Stimulated activated CD8-positive, alpha-beta memory T cell treated with anti-CD3 and anti-CD28 coated beads, Interleukin-2, amount 100 ng/mL, for 1 hour (primary cell): ENCODE measurements at regions not wholly inside any gene's neighbourhood (a gene's known extent, or its start where the extent isn't known, plus 50 kb on each side); places are given as distances from the start of the nearest gene placed in this dataset.

Experiments used
- DNase-seq, 2 donors: peaks; one replicate each; pipeline ENCODE4 v3.0.0-alpha.2; 2020; ENCODE audit warnings: low read depth in 2 of 2

DNA sequence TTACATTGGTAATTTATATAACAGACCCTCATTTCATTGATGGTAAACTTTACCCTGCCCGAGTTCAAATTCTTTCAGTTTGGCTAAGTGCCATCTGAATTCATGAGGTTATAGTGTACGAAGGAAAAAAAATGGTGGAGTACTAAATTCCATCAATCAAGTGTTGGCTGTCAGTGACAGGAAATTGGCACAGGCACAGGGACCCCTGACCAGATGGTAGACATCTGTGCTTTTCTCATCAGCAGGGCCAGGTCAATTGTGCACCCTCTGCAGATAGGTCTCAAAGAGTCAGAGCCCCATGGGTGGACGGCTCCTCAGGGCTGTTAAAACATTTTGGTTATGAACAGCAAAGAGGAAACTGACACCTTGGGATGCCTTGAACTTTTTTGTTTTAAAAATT, 439.2 kb downstream of the SETBP1 start:
- no peak for DNase-seq

GRCh38 chr18:45121146-45121545, 440.5 kb downstream of the SETBP1 start:
- DNase-seq: no peak

GRCh38 chr18:45122506-45122905, 441.8 kb downstream of the SETBP1 start:
- DNase-seq: no peak

DNA sequence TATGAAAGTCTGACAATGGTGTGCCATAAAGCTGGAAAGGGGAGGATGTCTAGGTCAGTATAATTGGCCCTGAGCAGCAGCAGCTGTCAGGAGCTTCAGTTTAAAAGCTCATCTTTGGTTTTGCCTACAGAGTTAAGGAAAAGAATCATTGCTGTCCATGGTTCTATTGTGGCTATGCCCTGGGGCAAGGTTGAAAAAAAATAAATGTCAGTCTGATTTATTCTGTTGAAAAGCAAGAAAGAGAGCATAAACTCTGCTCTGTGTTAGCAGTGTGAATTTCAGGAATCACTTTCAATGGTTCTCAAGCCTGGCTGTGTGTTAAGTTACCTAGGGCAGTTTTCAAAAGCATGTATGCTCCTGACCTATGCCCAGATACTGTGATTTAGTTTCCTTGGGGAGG, 446.7 kb downstream of the SETBP1 start:
- no peak for DNase-seq

DNA sequence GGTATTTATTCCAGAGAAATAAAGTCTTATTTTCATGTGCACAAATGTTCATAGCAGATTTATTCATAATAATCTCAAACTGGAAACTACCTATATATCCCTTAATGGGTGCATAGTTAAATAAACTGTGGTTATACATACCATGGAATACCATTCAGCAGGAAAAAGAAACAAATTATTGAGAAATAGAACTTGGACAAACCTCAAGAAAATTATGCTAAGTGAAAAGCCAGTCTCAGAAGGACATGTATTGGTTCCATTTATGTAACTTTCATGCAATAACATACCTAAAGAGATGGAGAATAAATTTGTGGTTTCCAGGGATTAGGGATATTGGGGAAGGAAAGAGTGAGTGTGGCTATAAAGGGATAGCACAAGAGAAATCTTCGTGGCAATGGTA, 452.6 kb downstream of the SETBP1 start:
- no peak for DNase-seq

GRCh38 chr18:45136381-45137086, 455.8 kb downstream of the SETBP1 start:
- no peak for DNase-seq

GRCh38 chr18:45137087-45137419, 456.4 kb downstream of the SETBP1 start:
- no peak for DNase-seq

- DNase-seq: no peak
Observed at GRCh38 chr18:45139478-45139877, 458.8 kb downstream of the SETBP1 start.

GRCh38 chr18:45142868-45143267, 462.2 kb downstream of the SETBP1 start:
- DNase-seq: no peak

GRCh38 chr18:45149712-45150111, 465.6 kb upstream of the SLC14A2 start:
- DNase-seq: no peak

GRCh38 chr18:45151645-45152044, 463.6 kb upstream of the SLC14A2 start:
- DNase-seq: no peak

DNA sequence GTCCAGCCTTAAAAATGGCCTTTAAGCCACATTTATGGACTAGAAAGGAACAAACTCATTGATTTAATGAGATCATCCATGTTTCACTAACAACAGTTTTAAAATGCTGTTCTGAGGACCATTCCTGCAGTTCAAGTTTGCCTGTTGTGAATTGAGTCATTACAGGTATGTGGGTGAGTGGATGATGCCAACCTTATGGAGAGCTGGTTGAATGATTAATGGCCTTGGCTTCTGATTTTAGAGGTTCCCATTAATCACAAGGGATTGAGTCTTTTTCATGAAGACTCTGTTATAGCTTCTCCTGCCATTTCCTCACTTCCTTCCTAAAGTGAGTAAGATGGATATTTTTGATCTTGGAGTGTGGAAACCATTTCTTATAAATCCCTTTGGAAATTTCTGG, 459.8 kb upstream of the SLC14A2 start:
- no peak for DNase-seq

GRCh38 chr18:45156946-45157345, 458.3 kb upstream of the SLC14A2 start:
- no peak for DNase-seq

- no peak for DNase-seq
Observed at GRCh38 chr18:45157576-45157975, 457.7 kb upstream of the SLC14A2 start.

- DNase-seq: no peak
Observed at GRCh38 chr18:45161850-45162249, 453.4 kb upstream of the SLC14A2 start.

DNA sequence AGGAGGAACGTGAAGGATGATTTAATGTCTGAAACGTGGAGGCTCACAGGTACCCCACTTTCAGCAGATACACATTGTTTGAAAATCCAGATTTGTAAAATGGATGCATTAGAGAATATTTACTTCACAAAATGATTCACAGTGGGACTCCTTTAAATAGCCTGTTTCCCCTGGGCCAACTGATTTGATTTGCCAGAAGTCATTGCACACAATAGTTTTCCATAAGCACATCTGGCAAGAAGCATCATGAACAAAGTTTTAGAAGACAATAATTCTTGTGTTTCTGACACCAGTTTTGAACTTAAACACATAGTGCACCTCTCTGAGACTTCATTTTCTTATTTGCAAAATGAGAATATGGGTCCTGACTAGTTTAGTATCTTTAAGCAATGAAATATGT, 451.4 kb upstream of the SLC14A2 start:
- DNase-seq: no peak

DNA sequence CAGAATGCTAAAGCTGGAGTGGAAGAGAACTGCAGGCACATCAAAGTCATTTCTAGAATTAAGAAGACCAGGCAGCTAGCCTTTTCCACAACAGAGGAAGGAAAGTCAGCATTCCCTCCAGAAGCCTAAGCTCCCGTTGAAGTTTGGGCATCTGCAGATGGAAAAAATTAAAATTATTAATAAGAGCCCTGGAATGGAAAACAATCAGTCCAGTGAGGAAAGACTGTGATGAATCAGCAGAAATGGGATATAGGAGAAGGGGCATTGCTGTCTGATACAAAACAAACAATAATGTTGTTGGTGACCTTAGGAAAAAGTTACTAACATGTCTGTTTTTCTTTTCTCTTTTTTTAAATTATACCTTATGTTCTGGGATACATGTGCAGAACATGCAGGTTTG, 450.7 kb upstream of the SLC14A2 start:
- DNase-seq: no peak

GRCh38 chr18:45165176-45165713, 450.0 kb upstream of the SLC14A2 start:
- no peak for DNase-seq

- DNase-seq: no peak
Observed at GRCh38 chr18:45165871-45166270, 449.4 kb upstream of the SLC14A2 start.

- DNase-seq: no peak
Observed at GRCh38 chr18:45166341-45166835, 448.9 kb upstream of the SLC14A2 start.

DNA sequence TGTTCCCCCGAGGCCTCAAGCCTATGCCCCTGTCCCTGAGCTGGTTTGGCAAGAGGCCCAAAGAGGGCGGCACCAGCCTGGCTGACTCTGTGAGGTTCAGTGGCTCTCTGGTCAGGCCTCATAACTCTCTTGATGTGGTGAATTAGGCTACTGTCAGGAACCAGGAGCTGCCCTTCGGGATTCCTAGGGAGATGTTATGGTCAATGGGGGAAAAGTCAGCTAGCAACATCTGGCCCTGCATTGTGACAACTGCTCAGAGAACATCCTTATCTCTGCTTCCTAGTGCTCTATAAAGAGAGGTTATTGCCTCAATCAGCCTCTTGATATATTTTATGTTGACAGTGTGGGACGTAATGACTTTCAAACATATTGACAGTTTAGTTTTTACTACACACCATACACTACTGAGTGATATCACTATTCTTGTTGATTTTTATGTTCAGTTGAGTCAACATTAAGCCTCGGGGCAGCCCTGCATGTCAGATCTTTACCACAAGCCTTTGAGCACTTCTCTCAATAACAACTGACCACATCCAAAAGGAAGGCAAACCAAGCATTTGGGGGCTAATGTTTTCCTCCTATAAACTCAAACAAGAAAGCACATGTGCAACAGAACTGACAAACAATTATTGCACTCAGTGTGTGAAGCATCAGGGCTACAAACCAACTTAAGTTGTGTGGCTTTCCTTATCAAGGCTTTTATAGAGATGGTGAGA, 448.3 kb upstream of the SLC14A2 start:
- DNase-seq: no peak

GRCh38 chr18:45167631-45168280, 447.5 kb upstream of the SLC14A2 start:
- no peak for DNase-seq
